ENCODE measurements at regions not wholly inside any gene's neighbourhood (a gene's known extent, or its start where the extent isn't known, plus 50 kb on each side); places are given as distances from the start of the nearest gene placed in this dataset.

DNA sequence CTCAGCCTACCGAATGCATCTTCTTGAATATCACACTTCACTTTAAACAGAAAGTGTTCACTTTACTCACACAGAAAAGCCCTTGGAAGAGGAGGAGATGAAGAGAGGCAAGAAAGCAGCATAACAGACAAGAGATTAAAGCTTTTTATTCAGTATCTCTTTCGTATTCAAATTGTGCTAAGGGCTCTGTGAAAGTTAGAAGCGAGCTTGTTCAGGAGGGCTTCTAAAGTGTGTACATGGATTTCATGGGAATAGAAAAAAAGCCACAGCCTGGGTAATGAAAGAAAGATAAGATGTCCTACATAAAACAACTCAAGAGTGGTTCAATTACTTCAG lies 531.9 kb downstream of the TMEM182 start:
- Mint-ChIP-seq H3K9me3 (no peaks in the 10 kb centered on the region), H3K4me3 (ENCODE audit: low read depth) (no peak overlapping the region), H3K27me3 (ENCODE audit: low read depth) (peaks cover 2% of the 10 kb centered on the region), H3K36me3 (ENCODE audit: low read depth) (no peaks in the 10 kb centered on the region), H3K4me1 (ENCODE audit: low read depth) (no peaks in the 10 kb centered on the region), H3K27ac (no peak overlapping the region)
- intact Hi-C loops (cut with micrococcal nuclease) = no loop called here
- DNase-seq (ENCODE audit: low spot score) = no peak

DNA sequence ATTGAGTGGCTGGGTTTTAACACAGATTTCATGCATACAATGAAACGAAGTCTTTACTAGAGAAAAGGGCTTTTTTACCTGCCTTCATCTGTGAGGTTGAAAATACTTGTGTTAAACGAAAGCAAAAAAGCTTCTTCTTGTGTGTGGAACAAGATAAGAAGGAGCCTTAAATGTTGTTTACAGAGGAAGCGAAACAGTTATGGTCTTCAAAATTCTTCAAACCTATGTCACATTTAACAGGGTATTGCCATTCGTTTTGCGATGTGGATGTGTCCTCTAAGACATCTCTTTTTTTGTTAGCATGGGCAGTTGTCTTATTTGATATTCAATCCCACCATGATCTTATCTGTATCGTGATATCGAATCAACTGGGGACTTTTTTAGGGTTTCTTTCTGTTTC lies 532.6 kb downstream of the TMEM182 start:
- peaks cover 2% of the 10 kb centered on the region for H3K27me3 Mint-ChIP-seq (ENCODE audit: low read depth)
- no peak overlapping the region for H3K4me3 Mint-ChIP-seq (ENCODE audit: low read depth)
- no peak for DNase-seq (ENCODE audit: low spot score)
- H3K9me3 Mint-ChIP-seq = no peaks in the 10 kb centered on the region
- H3K4me1 Mint-ChIP-seq (ENCODE audit: low read depth) = no peaks in the 10 kb centered on the region
- no peaks in the 10 kb centered on the region for H3K36me3 Mint-ChIP-seq (ENCODE audit: low read depth)
- no peak overlapping the region for H3K27ac Mint-ChIP-seq
- intact Hi-C loops (cut with micrococcal nuclease) = no loop called here

- DNase-seq (ENCODE audit: low spot score) = no peak
- no peaks in the 10 kb centered on the region for H3K9me3 Mint-ChIP-seq
- no peaks in the 10 kb centered on the region for H3K36me3 Mint-ChIP-seq (ENCODE audit: low read depth)
- no peak overlapping the region for H3K4me3 Mint-ChIP-seq (ENCODE audit: low read depth)
- intact Hi-C loops (cut with micrococcal nuclease) = no loop called here
- H3K27ac Mint-ChIP-seq = no peak overlapping the region
- peaks cover 2% of the 10 kb centered on the region for H3K27me3 Mint-ChIP-seq (ENCODE audit: low read depth)
- H3K4me1 Mint-ChIP-seq (ENCODE audit: low read depth) = no peaks in the 10 kb centered on the region
Observed at GRCh38 chr2:103295591-103295990, 533.8 kb downstream of the TMEM182 start.

- H3K27ac Mint-ChIP-seq = no peak overlapping the region
- H3K36me3 Mint-ChIP-seq (ENCODE audit: low read depth) = no peaks in the 10 kb centered on the region
- no peak overlapping the region for H3K4me3 Mint-ChIP-seq (ENCODE audit: low read depth)
- DNase-seq (ENCODE audit: low spot score) = no peak
- H3K9me3 Mint-ChIP-seq = no peaks in the 10 kb centered on the region
- intact Hi-C loops (cut with micrococcal nuclease) = no loop called here
- H3K27me3 Mint-ChIP-seq (ENCODE audit: low read depth) = no peaks in the 10 kb centered on the region
- no peaks in the 10 kb centered on the region for H3K4me1 Mint-ChIP-seq (ENCODE audit: low read depth)
Observed at GRCh38 chr2:103324671-103325070, 562.8 kb downstream of the TMEM182 start.

DNA sequence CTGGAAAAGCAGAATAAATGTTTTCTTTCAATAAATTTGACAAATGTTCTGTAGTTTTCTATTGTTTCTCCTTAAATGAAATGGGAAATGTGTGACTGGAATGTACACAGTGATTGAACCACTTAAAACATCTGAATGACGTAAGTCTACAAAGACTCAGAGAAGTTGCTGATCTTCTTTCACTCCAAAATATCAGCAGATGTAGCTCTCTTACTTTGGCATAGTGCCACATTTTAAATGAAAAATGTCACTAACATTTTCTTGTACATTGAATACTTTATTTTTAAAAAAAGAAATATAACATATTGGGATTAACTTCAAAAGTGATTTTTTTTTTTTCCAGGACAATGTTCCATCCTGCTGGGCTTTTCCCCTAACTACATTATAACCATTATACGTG lies 565.6 kb downstream of the TMEM182 start:
- H3K36me3 Mint-ChIP-seq (ENCODE audit: low read depth) = no peaks in the 10 kb centered on the region

GRCh38 chr2:103327966-103328365 lies 566.1 kb downstream of the TMEM182 start:
- DNase-seq (ENCODE audit: low spot score) = no peak
- H3K27ac Mint-ChIP-seq = no peak overlapping the region

More for the DNA sequence above, 565.6 kb downstream of the TMEM182 start:
- no peak overlapping the region for H3K4me3 Mint-ChIP-seq (ENCODE audit: low read depth)
- DNase-seq (ENCODE audit: low spot score) = no peak
- H3K9me3 Mint-ChIP-seq = no peaks in the 10 kb centered on the region
- H3K27ac Mint-ChIP-seq = no peak overlapping the region
- intact Hi-C loops (cut with micrococcal nuclease) = no loop called here
- H3K27me3 Mint-ChIP-seq (ENCODE audit: low read depth) = no peaks in the 10 kb centered on the region
- H3K4me1 Mint-ChIP-seq (ENCODE audit: low read depth) = no peaks in the 10 kb centered on the region

GRCh38 chr2:103335403-103335802 lies 573.6 kb downstream of the TMEM182 start:
- H3K4me3 Mint-ChIP-seq (ENCODE audit: low read depth) = no peak overlapping the region
- H3K9me3 Mint-ChIP-seq = peaks cover 3% of the 10 kb centered on the region
- H3K4me1 Mint-ChIP-seq (ENCODE audit: low read depth) = no peaks in the 10 kb centered on the region
- no peak for DNase-seq (ENCODE audit: low spot score)
- H3K27me3 Mint-ChIP-seq (ENCODE audit: low read depth) = no peaks in the 10 kb centered on the region
- intact Hi-C loops (cut with micrococcal nuclease) = no loop called here
- no peak overlapping the region for H3K27ac Mint-ChIP-seq
- no peaks in the 10 kb centered on the region for H3K36me3 Mint-ChIP-seq (ENCODE audit: low read depth)

More at GRCh38 chr2:103327966-103328365, 566.1 kb downstream of the TMEM182 start:
- intact Hi-C loops (cut with micrococcal nuclease) = no loop called here
- Mint-ChIP-seq H3K4me3 (ENCODE audit: low read depth) (no peak overlapping the region), H3K36me3 (ENCODE audit: low read depth) (no peaks in the 10 kb centered on the region), H3K27me3 (ENCODE audit: low read depth) (no peaks in the 10 kb centered on the region), H3K4me1 (ENCODE audit: low read depth) (no peaks in the 10 kb centered on the region), H3K9me3 (no peaks in the 10 kb centered on the region)

DNA sequence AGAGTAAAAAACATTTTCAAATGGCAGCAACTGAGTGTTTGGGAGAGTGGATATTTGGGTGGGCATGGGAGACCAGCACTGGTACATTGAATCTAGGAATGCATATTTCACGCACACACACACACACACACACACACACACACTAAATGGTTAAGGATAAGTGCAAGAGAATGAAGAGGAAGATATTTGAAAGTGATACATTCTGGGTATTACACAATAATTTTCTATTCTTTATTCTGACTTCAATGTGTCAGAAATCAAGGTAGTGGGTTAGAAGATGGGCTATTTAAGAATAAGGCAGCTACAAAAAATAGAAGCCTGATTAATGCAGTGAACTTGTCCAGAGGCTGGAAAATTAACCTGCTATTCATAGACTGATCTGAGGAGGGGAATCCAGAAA lies 577.0 kb downstream of the TMEM182 start:
- H3K27ac Mint-ChIP-seq = no peak overlapping the region
- peaks cover 3% of the 10 kb centered on the region for H3K9me3 Mint-ChIP-seq
- intact Hi-C loops (cut with micrococcal nuclease) = no loop called here
- no peaks in the 10 kb centered on the region for H3K27me3 Mint-ChIP-seq (ENCODE audit: low read depth)
- DNase-seq (ENCODE audit: low spot score) = no peak
- H3K4me1 Mint-ChIP-seq (ENCODE audit: low read depth) = no peaks in the 10 kb centered on the region
- no peaks in the 10 kb centered on the region for H3K36me3 Mint-ChIP-seq (ENCODE audit: low read depth)
- no peak overlapping the region for H3K4me3 Mint-ChIP-seq (ENCODE audit: low read depth)

GRCh38 chr2:103346780-103347179 lies 584.9 kb downstream of the TMEM182 start:
- Mint-ChIP-seq H3K27me3 (ENCODE audit: low read depth) (no peaks in the 10 kb centered on the region), H3K36me3 (ENCODE audit: low read depth) (no peaks in the 10 kb centered on the region), H3K27ac (no peak overlapping the region), H3K4me3 (ENCODE audit: low read depth) (no peak overlapping the region), H3K4me1 (ENCODE audit: low read depth) (no peaks in the 10 kb centered on the region), H3K9me3 (peaks cover 8% of the 10 kb centered on the region)
- no peak for DNase-seq (ENCODE audit: low spot score)
- intact Hi-C loops (cut with micrococcal nuclease) = no loop called here

DNA sequence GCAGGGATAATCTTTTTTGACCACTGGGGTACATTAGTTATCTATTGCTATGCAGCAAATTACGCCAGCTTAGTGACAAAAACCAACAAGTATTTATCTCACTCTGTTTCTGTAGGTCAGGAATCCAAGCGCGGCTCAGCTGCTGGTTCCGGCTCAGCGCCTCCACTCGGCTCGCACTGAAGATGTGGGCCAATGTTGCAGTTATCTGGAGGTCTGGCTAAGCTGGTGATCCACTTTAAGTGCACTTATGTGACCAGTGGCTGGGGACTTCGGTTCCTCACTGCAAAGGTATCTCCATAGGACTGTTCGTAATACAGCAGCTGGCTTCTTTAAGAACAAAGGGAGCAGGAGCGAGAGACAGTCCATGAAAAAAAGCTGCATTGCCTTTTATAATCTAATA lies 591.9 kb downstream of the TMEM182 start:
- Mint-ChIP-seq H3K4me1 (ENCODE audit: low read depth) (no peaks in the 10 kb centered on the region), H3K27me3 (ENCODE audit: low read depth) (no peaks in the 10 kb centered on the region), H3K36me3 (ENCODE audit: low read depth) (no peaks in the 10 kb centered on the region), H3K4me3 (ENCODE audit: low read depth) (no peak overlapping the region), H3K27ac (no peak overlapping the region), H3K9me3 (peaks cover 9% of the 10 kb centered on the region)
- intact Hi-C loops (cut with micrococcal nuclease) = no loop called here
- DNase-seq (ENCODE audit: low spot score) = no peak

GRCh38 chr2:103355287-103355686 lies 593.5 kb downstream of the TMEM182 start:
- intact Hi-C loops (cut with micrococcal nuclease) = no loop called here
- no peaks in the 10 kb centered on the region for H3K36me3 Mint-ChIP-seq (ENCODE audit: low read depth)
- no peak for DNase-seq (ENCODE audit: low spot score)
- H3K27ac Mint-ChIP-seq = no peak overlapping the region
- no peaks in the 10 kb centered on the region for H3K4me1 Mint-ChIP-seq (ENCODE audit: low read depth)
- H3K4me3 Mint-ChIP-seq (ENCODE audit: low read depth) = no peak overlapping the region
- H3K27me3 Mint-ChIP-seq (ENCODE audit: low read depth) = no peaks in the 10 kb centered on the region
- H3K9me3 Mint-ChIP-seq = peaks cover 9% of the 10 kb centered on the region

DNA sequence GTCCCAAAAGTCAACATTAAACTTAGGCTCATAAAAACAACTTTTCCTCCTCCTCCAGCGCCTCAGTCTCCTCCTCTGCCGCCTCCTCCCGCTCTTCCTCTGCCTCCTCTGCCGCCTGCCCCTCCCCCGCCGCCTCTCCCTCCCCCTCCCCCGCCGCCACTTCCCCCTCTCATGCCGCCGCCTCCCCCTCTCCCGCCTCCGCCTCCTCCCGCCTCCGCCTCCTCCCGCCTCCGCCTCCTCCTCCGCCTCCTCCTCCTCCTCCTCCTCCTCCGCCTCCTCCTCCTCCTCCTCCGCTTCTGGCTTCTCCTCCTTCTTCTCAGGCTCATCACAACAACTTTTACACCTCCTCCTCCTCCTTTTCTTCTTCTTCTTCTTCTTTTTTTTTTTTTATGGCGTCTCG lies 599.9 kb downstream of the TMEM182 start:
- Mint-ChIP-seq H3K27ac (no peak overlapping the region), H3K9me3 (peaks cover 16% of the 10 kb centered on the region), H3K36me3 (ENCODE audit: low read depth) (no peaks in the 10 kb centered on the region), H3K4me3 (ENCODE audit: low read depth) (no peak overlapping the region), H3K4me1 (ENCODE audit: low read depth) (no peaks in the 10 kb centered on the region), H3K27me3 (ENCODE audit: low read depth) (no peaks in the 10 kb centered on the region)
- intact Hi-C loops (cut with micrococcal nuclease) = no loop called here
- no peak for DNase-seq (ENCODE audit: low spot score)

DNA sequence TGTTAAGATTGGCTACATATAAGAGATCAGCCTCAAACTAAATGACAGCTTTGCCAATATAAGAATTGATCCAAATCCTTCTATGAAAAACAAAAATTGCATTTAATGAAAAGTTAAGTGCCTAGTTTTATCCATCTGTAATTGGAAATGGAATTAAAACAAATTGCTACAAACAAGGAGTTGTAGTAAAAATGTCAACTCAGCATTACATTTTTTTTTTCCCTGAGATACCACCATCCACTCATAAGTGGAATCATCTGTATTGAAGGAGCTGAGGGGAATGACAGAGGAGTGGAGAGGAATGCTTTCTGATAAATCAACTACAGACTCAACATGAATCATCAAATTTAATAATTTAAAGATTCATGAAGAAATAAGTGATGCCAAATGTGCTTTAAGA lies 601.8 kb downstream of the TMEM182 start:
- no peaks in the 10 kb centered on the region for H3K4me1 Mint-ChIP-seq (ENCODE audit: low read depth)
- H3K27me3 Mint-ChIP-seq (ENCODE audit: low read depth) = no peaks in the 10 kb centered on the region
- H3K4me3 Mint-ChIP-seq (ENCODE audit: low read depth) = no peak overlapping the region

GRCh38 chr2:103364177-103364576 lies 602.3 kb downstream of the TMEM182 start:
- H3K27me3 Mint-ChIP-seq (ENCODE audit: low read depth) = no peaks in the 10 kb centered on the region
- H3K27ac Mint-ChIP-seq = no peak overlapping the region
- no peaks in the 10 kb centered on the region for H3K4me1 Mint-ChIP-seq (ENCODE audit: low read depth)
- H3K36me3 Mint-ChIP-seq (ENCODE audit: low read depth) = no peaks in the 10 kb centered on the region
- no peak for DNase-seq (ENCODE audit: low spot score)
- H3K4me3 Mint-ChIP-seq (ENCODE audit: low read depth) = no peak overlapping the region
- intact Hi-C loops (cut with micrococcal nuclease) = no loop called here
- H3K9me3 Mint-ChIP-seq = peaks cover 11% of the 10 kb centered on the region

More for the DNA sequence above, 601.8 kb downstream of the TMEM182 start:
- no peak for DNase-seq (ENCODE audit: low spot score)
- intact Hi-C loops (cut with micrococcal nuclease) = no loop called here
- no peak overlapping the region for H3K27ac Mint-ChIP-seq
- H3K9me3 Mint-ChIP-seq = peaks cover 11% of the 10 kb centered on the region
- no peaks in the 10 kb centered on the region for H3K36me3 Mint-ChIP-seq (ENCODE audit: low read depth)

Measured in activated T-helper 2 cell treated with anti-CD3 and anti-CD28 coated beads, Interferon-gamma antibody, Interleukin-2, Interleukin-4, amounts not matched to agents 10 μg/mL and 5 μg/mL and 100 μg/mL, durations not matched to agents 14 hours and 24 hours and 36 hours (primary cell).